ENCODE measurements at regions not wholly inside any gene's neighbourhood (a gene's known extent, or its start where the extent isn't known, plus 50 kb on each side); places are given as distances from the start of the nearest gene placed in this dataset.
"Not testable (repeated sequence)": the region's sequence is repeated elsewhere in the genome, so short reads cannot be mapped to it uniquely, and the experiment has no call there.

DNA sequence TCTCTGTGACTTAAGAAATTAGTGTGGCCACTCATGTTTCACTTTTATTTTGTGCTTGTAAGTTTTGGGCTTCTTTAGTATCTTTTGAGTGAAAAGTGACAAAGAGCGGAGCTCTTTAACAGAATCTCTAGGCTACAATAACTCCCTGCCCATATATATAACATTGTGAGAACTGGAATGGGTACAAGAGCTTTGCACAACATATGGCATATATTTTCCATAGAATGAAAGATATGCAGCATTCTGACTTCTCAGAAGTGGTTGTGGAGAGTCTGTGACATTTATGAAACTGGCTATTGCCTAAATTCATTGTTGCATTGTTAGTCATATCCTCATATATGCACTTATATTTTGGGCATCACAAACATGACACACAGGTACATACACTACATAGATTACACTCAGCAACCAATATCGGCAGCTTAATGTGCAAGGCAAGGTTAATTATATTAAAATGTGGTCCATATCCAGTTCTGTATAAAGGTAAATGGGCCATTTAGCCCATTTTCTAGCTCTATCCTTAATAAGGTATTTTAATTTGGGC, 1148.2 kb downstream of the FAM181B start:
- ATAC-seq, result no peak
- intact Hi-C loops (cut with DNase I, micrococcal nuclease), result no loop called here
- DNase-seq, result no peak

- intact Hi-C loops (cut with DNase I, micrococcal nuclease), result no loop called here
- peak; percentile 86 for ATAC-seq
- DNase-seq, result no peak
Observed at GRCh38 chr11:81579339-81579738, 1154.3 kb downstream of the FAM181B start.

DNA sequence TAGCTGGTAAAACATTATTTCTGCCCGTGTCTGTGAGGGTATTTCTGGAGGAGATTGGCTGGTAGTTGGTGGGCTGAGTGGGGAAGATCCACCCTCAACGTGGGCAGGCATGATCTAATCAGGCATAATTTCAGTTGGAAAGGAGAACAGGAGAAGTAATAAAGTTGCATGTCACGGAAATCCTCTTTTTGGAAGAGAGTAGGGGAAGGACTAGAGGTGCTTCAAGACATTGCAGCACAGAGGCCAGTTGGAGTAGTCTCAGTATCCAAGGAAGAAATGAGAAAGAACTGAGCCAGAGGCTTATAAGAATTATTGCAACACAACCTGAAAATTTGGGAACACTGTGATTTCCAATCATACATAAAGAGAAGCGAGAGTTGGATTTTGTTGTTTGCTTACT, 1155.1 kb downstream of the FAM181B start:
- ATAC-seq, result no peak
- intact Hi-C loops (cut with DNase I, micrococcal nuclease), result no loop called here

GRCh38 chr11:81574301-81574700, 1159.4 kb downstream of the FAM181B start:
- ATAC-seq (no peak), DNase-seq (no peak)
- intact Hi-C loops (cut with DNase I, micrococcal nuclease), result no loop called here

More for the DNA sequence above, 1155.1 kb downstream of the FAM181B start:
- DNase-seq, result no peak

GRCh38 chr11:81573367-81573766, 1160.3 kb downstream of the FAM181B start:
- DNase-seq (no peak), ATAC-seq (no peak)
- intact Hi-C loops (cut with DNase I, micrococcal nuclease), result no loop called here

DNA sequence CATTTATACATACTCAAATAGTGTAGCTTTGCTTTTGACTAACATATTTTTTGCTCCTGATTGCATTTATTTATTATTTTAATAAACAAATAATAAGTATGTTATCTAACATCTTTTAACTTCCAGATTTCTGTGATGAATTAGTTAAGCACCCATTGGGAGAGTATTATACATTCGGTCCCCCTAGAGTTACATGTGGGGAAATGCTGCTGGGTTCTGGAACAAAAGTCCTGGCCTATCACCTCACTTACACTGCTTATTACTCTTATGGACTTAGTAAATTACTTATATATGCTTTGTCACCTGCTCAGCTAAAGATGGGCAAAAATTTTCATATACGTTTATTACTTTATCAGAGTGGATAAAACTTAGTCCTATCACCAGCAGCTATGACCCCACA, 1163.0 kb downstream of the FAM181B start:
- intact Hi-C loops (cut with DNase I, micrococcal nuclease), result no loop called here
- DNase-seq (no peak), ATAC-seq (no peak)

GRCh38 chr11:81569999-81570398, 1163.7 kb downstream of the FAM181B start:
- intact Hi-C loops (cut with DNase I, micrococcal nuclease), result no loop called here
- no peak for DNase-seq
- no peak for ATAC-seq

DNA sequence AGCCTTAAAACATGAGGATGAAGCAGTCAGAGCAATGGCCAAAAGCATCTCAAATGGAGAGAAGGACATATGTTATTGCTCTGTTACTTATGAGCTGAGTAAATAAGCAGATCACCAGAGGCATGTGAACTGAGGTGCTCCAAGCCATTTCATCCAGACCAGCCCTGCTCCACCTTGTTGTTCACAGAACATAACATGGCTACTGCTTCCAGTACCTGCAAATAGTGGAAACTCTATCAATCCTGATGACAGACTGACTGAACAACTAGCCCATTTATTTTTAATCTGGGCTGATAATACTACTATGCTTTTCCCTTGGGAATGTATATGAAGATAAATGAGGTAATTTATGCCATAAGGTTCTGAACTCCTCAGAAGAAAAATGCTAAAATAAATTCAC, 1164.7 kb downstream of the FAM181B start:
- no peak for DNase-seq
- intact Hi-C loops (cut with DNase I, micrococcal nuclease), result no loop called here
- ATAC-seq, result no peak

DNA sequence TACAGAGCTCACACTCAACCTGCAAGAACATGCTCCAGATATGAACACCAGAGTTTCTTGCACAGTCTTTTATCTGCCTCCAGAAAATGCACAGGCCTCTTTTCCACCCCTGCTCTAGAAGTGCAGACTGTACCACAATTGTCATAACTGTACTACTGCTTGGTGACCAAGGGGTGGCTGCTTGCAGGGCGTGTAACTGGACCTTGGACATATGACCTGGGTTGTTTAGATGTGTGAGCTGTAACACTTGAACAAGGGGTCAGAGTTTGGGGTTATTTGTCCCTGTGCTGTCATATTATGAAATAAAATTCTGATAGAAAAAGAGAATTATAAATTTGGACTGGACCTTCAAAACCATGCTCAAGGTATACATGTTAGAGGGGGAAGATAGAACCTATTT, 1185.5 kb downstream of the FAM181B start:
- peak in 1 of 2 donors; percentile 2 for DNase-seq
- intact Hi-C loops (cut with DNase I, micrococcal nuclease), result no loop called here
- ATAC-seq, result peak; percentile 69

DNA sequence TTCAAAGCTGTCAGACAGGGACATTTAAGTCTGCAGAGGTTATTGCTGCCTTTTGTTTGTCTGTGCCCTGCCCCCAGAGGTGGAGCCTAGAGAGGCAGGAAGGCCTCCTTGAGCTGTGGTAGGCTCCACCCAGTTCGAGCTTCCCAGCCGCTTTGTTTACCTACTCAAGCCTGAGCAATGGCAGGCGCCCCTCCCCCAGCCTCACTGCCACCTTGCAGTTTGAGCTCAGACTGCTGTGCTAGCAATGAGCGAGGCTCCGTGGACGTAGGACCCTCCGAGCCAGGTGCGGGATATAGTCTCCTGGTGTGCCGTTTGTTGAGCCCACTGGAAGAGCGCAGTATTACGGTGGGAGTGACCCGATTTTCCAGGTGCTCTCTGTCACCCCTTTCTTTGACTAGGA, 1193.9 kb downstream of the FAM181B start:
- DNase-seq; ATAC-seq; intact Hi-C loops (cut with DNase I, micrococcal nuclease): not testable (repeated sequence)

DNA sequence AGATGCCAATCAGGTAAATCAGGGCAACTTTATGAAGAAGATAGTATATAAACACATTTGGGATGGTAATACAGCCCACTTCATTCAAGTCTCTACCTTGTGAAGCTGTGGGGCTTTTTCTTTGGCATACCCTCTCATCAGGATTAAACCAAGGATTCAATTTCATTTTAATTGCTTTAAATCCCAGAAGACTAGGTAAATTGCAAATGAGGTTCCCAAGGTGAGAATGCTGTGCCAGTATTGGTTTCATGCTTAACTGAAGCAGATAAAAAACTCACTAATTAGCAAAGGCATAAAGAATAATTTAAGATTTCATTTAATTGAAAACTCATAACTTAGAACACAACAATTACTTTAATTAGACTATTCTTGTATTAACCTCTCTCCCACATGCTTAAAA, 1218.1 kb downstream of the FAM181B start:
- DNase-seq (no peak), ATAC-seq (no peak)
- intact Hi-C loops (cut with DNase I, micrococcal nuclease), result no loop called here

- ATAC-seq (peak; percentile 48), DNase-seq (peak in 1 of 2 donors; percentile 11)
- intact Hi-C loops (cut with DNase I, micrococcal nuclease), result no loop called here
Observed at GRCh38 chr11:81497202-81497804, 1236.4 kb downstream of the FAM181B start.

- intact Hi-C loops (cut with DNase I, micrococcal nuclease), result no loop called here
- ATAC-seq, result no peak
- no peak for DNase-seq
Observed at GRCh38 chr11:81496601-81497000, 1237.1 kb downstream of the FAM181B start.

DNA sequence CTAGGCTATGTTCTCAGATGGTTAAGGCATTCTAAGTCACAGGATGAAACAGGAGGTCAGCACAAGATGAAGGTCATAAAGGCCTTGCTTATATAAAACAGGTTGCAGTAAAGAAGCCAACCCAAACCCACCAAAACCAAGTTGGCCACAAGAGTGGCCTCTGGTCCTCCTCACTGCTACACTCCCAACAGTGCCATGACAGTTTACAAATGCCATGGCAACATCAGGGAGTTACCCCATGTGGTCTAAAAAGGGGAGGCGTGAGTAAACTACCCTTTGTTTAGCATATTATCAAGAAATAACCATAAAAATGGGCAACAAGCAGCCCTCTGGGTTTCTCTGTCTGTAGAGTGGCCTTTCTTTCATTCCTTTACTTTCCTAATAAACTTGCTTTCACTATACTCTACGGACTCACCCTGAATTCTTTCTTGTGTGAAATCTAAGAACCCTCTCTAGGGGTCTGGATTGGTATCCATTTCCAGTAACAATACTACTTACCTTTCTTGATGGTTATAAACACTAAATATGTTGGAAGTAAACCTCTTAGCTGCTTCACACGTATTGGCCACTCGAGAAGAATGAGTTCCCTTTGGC, 1237.9 kb downstream of the FAM181B start:
- no peak for DNase-seq
- intact Hi-C loops (cut with DNase I, micrococcal nuclease), result no loop called here
- no peak for ATAC-seq

DNA sequence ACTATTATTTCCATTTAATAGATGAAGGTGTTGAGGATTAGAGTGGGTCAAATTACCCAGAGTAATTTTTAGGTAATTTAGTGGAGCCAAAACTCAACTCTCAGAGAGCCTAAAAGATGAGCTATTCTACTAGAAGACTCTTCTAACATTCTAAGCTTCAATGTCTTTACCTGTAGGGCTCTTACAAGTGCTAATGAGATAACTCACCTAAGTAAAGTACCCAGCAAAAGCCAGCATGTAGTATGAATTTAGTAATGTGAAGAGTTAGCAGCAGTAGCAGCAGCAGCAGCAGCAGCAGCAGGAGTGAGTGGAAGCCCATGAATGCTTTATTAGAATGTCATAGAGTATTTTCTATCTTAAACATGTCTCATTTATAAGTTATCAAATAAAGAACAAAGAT, 1239.2 kb downstream of the FAM181B start:
- ATAC-seq, result no peak
- intact Hi-C loops (cut with DNase I, micrococcal nuclease), result no loop called here
- DNase-seq, result no peak

DNA sequence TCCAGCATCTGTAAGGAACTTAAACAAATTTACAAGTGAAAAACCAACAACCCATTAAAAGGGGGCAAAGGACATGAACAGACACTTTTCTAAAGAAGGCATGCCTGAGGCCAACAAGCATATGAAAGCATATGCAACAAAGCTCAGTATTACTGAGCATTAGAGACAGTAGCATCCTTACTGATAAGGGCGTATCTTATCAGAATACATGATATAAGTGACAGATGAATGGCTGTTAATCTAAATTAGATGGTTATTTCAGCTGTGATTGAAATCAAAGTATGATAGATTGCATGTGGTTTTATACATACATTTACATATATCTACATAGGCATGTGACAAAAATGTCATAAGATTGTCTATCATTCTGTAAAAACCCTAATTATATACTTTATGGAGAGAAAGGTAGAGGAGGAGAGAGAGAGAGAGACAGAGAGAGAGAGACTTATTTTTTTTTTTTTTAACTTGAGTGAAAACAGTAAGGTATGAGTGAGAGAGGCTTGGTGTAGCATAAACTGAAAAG, 1240.7 kb downstream of the FAM181B start:
- intact Hi-C loops (cut with DNase I, micrococcal nuclease), result no loop called here
- DNase-seq (no peak), ATAC-seq (no peak)

DNA sequence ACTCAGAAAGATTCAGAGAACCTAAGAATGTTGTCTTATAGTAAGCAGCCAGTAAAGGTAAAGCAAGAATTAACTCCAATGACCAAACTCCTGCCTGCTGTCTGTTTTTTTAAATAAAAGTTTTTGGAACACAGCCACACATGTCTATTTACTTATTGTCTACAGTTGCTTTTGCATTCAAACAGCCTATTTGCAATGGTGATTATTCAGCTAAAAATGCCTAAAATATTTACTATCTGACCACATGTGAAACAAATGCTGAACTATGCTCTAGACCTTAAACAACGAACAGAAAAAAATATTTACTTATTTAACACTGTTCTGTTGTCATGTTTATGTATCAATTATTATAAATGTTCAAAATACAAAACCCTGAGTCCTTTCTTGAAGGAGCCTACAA, 1246.6 kb downstream of the FAM181B start:
- DNase-seq (no peak), ATAC-seq (no peak)
- intact Hi-C loops (cut with DNase I, micrococcal nuclease), result no loop called here

DNA sequence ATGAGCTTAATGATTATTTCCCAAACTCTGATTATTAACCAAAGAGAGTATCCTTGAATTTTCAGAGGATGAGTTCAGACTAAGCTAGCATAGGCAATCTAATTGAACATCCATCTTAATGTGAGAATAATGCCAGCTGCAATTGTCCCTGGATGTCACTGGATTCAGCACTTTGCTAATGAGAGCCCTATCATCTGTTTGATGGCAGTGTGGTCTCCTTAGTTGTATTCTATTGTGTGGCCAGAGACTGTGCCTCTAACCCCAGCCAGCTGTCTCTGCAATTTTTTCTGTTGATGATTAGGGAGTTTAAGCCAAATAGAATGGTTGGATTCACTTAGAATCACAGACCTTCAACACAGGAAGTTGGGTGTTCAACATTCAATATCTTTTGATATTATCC, 1249.5 kb downstream of the FAM181B start:
- DNase-seq (no peak), ATAC-seq (no peak)
- intact Hi-C loops (cut with DNase I, micrococcal nuclease), result no loop called here

DNA sequence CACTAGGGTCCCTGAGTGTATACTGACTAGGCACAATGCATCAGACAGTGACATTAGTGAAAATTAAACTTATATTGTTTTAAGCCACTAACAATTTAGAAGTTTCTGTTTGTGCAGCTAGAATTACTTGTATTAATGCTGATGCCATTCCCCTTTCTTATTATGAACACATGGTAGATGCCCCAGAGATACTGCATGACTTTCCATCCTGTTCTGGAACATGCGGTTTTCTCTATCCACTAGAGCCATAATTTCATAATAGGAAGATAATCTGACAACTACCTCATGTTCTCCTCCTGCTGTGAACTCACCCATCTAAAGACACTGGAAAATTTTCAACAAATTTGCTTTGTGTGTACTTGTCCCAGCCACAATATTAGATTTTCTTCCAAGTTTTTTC, 1256.4 kb downstream of the FAM181B start:
- intact Hi-C loops (cut with DNase I, micrococcal nuclease), result no loop called here
- ATAC-seq, result no peak
- no peak for DNase-seq

- no peak for ATAC-seq
- no peak for DNase-seq
- intact Hi-C loops (cut with DNase I, micrococcal nuclease), result no loop called here
Observed at GRCh38 chr11:81476345-81476744, 1257.3 kb downstream of the FAM181B start.

DNA sequence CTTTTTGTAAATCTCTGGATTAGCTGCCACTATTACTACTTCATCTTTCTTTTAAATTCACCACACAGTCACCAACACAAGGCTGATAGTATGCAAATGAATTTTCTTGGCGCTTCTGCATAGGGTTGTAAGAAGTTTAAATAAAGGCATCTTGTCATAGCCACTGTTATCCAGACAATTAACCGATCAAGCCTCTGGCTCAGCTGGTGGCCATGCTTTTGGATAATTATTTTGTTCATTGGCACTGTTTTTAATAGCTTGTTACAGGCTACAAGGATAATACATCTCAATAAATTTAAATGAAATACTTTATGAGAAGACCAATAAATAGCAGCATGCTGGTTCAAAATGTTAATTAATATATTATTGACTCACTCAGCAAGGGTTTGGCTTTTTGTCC, 1261.0 kb downstream of the FAM181B start:
- ATAC-seq (no peak), DNase-seq (no peak)
- intact Hi-C loops (cut with DNase I, micrococcal nuclease), result no loop called here
